ENCODE measurements at regions not wholly inside any gene's neighbourhood (a gene's known extent, or its start where the extent isn't known, plus 50 kb on each side); places are given as distances from the start of the nearest gene placed in this dataset.

DNA sequence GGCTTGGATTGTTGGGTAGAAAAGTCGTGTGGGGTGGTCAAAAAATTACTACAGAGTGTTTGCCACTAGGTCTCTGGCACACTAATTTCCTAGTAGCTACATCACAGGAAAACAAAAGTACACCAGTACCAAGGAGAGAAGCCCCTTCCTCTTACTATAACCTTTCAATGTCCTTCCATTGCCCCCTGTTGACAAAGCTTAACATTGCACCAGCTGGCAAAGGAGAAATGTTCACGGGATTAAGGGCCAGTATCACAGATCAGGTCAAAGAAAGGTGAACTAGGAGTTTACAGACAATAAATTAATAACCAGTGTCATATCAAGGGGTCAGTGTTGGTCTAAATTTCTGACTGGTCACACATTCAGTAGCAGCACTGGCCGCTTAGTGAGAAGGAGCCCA lies 1139.6 kb upstream of the FAM98A start:
- DNase-seq (ENCODE audit: low read depth): no peak
- no peak overlapping the region for H3K4me3 ChIP-seq (ENCODE audit: control insufficient read depth, low read depth, low read length)
- TF ChIP-seq, protein P1, sequence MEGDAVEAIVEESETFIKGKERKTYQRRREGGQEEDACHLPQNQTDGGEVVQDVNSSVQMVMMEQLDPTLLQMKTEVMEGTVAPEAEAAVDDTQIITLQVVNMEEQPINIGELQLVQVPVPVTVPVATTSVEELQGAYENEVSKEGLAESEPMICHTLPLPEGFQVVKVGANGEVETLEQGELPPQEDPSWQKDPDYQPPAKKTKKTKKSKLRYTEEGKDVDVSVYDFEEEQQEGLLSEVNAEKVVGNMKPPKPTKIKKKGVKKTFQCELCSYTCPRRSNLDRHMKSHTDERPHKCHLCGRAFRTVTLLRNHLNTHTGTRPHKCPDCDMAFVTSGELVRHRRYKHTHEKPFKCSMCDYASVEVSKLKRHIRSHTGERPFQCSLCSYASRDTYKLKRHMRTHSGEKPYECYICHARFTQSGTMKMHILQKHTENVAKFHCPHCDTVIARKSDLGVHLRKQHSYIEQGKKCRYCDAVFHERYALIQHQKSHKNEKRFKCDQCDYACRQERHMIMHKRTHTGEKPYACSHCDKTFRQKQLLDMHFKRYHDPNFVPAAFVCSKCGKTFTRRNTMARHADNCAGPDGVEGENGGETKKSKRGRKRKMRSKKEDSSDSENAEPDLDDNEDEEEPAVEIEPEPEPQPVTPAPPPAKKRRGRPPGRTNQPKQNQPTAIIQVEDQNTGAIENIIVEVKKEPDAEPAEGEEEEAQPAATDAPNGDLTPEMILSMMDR (conservative IDR thresholded peaks at IDR 0.05; ENCODE audit: control insufficient read depth, insufficient read depth, low read depth, low read length): no peak

DNA sequence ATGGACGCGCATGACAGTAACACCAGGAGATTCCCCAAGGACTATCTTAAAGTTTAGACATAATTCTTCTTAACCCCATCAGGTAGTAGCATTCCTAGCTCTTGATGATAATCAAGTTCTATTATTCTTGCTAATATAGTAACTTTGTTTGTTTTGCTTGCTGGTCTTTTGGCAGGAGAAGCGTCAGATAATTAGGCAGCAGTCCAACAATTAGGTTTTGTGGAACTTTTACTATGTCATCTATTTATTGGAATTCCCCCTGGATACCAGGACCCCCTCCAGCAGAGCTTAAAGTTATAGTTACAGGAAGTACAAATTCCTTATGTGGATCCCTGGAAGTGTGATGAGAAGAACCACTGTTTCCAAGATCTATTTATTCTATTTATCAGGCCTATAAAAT lies 1138.0 kb upstream of the FAM98A start:
- TF ChIP-seq, protein P1 (conservative IDR thresholded peaks at IDR 0.05; ENCODE audit: control insufficient read depth, insufficient read depth, low read depth, low read length): no peak
- H3K4me3 ChIP-seq (ENCODE audit: control insufficient read depth, low read depth, low read length): no peak overlapping the region
- DNase-seq (ENCODE audit: low read depth): no peak

DNA sequence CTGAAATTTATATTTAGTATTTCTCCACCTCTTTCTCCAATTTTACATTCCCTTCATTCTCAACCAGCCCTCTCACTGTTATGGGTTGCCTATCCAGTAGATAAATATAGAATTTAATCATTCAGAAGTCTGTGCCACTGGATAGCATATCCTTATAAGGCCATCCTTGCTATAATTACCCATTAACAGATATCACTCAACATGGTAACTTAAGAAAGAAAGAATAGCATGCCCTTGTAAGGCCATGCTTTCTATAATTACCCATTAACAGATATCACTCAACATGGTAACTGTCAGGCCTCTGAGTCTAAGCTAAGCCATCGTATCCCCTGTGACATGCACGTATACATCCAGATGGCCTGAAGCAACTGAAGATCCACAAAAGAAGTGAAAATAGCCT lies 1137.4 kb upstream of the FAM98A start:
- DNase-seq (ENCODE audit: low read depth): no peak
- H3K4me3 ChIP-seq (ENCODE audit: control insufficient read depth, low read depth, low read length): no peak overlapping the region
- TF ChIP-seq, protein P1 (conservative IDR thresholded peaks at IDR 0.05; ENCODE audit: control insufficient read depth, insufficient read depth, low read depth, low read length): no peak

DNA sequence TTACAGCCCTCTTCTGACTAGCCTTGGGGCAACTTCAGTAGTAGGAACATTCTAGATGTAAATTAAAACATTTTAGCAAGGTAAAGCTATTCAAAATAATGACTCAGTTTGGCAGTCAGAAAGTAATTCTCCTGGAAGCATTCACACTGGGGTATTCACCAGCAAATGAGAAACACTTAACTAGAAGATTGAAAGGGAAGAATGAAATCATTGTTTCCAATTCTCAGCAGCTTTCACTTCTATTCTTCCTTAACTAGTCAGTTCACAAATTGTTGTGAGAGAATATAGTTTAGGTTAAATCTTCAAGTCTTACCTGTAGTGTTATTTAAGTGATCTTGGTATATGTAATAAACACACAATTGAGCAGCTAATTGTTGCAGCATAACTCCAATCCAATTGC lies 1135.6 kb upstream of the FAM98A start:
- DNase-seq (ENCODE audit: low read depth): no peak
- TF ChIP-seq, protein P1 (conservative IDR thresholded peaks at IDR 0.05; ENCODE audit: control insufficient read depth, insufficient read depth, low read depth, low read length): no peak
- H3K4me3 ChIP-seq (ENCODE audit: control insufficient read depth, low read depth, low read length): no peak overlapping the region

DNA sequence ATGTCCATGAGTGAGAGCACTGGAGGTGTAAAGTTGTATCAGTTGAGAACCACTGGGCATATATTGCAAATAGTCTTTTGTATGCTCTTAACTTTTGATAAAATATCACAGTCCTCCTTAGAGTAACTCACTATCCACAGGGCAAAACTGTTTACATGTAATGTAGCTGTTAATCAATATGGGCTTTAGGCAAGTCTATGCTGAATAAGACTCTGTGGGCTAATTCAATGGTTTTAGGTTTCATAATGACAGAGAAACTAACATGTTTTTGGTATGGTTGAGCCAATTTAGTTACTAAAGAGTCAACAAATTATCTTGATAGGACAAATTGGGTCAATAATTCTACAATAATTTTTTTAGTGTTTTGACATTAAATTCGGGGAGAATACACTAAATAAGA lies 1134.9 kb upstream of the FAM98A start:
- DNase-seq (ENCODE audit: low read depth): no peak
- no peak overlapping the region for H3K4me3 ChIP-seq (ENCODE audit: control insufficient read depth, low read depth, low read length)
- TF ChIP-seq, protein P1 (conservative IDR thresholded peaks at IDR 0.05; ENCODE audit: control insufficient read depth, insufficient read depth, low read depth, low read length): no peak

DNA sequence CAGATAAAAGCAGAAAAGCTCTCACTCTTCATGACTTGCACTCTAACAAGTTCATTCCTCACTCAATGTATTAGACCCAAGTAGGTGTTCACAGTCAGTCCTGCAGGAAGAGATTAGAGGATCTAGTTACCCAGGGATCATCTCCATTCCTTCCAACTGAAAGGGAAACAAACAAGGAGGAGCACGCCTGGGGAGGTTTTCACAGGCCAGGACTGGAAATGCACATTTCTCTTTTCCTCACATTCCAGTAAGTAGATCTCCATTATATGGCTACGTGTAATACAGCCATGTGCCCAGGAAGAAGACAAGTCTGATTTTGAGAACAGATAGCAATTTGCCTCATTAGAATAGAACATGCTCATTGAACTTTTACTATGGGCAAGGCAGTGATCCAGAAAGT lies 1132.2 kb upstream of the FAM98A start:
- no peak overlapping the region for H3K4me3 ChIP-seq (ENCODE audit: control insufficient read depth, low read depth, low read length)
- TF ChIP-seq, protein P1 (conservative IDR thresholded peaks at IDR 0.05; ENCODE audit: control insufficient read depth, insufficient read depth, low read depth, low read length): no peak
- DNase-seq (ENCODE audit: low read depth): no peak

DNA sequence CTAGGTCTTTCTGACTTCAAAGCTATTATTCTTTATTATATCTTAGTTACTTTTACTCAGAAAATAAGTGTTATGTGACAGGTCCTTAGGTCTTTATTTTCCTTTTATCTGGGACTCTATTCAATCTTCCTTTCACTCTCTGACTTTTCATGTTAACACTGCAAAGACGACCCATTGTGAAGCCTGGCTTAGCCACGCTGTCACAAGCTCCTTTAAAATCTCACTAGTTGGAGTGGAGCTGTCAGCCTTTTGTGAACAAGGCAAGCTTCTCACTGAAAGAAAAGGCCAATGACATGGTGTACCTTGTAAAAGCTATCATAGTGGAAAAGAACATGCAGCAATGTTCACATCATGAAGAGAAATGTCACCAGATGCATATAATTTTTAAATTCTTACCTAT lies 1130.7 kb upstream of the FAM98A start:
- TF ChIP-seq, protein P1 (conservative IDR thresholded peaks at IDR 0.05; ENCODE audit: control insufficient read depth, insufficient read depth, low read depth, low read length): no peak
- DNase-seq (ENCODE audit: low read depth): no peak
- no peak overlapping the region for H3K4me3 ChIP-seq (ENCODE audit: control insufficient read depth, low read depth, low read length)
